GM12878 (cell line): ENCODE measurements at regions not wholly inside any gene's neighbourhood (a gene's known extent, or its start where the extent isn't known, plus 50 kb on each side); places are given as distances from the start of the nearest gene placed in this dataset.

Source experiments
- ATAC-seq: fragments of 200-7000 bp; cut with Tn5 transposase; 3 replicates; pipeline ENCODE4 v1.9.1; 2020; ENCODE audit warnings: mild to moderate bottlenecking, moderate library complexity
- BruUV-seq: library from RNA; stranded (reverse); fragments of 400-500 nt; replicated peaks from 2 replicates; lab custom pipeline; 2021; lab: Mats Ljungman, UMichigan
- CTCF ChIA-PET: fragments of 300-600 bp; sonication (Branson Sonifier 250); formaldehyde crosslinking; extraction: SDS; loops from one replicate; lab custom pipeline; 2021; ENCODE audit warnings: inconsistent platforms; lab: Yijun Ruan, JAX
- POLR2A ChIA-PET: fragments of 350-600 bp; formaldehyde crosslinking; extraction: SDS; loops from one replicate; lab custom pipeline; 2021; ENCODE audit warnings: inconsistent platforms; lab: Charles Lee
- RAD21 ChIA-PET: fragments of 300-600 bp; sonication (Branson Sonifier 250); formaldehyde crosslinking; loops from one replicate; lab custom pipeline; 2023; ENCODE audit warnings: antibody characterized with exemption; ENCODE audit not compliant: unreplicated experiment; lab: Charles Lee
- SMC1A ChIA-PET: fragments of 300-600 bp; sonication (Branson Sonifier 250); formaldehyde crosslinking; loops from one replicate; lab custom pipeline; 2023; ENCODE audit not compliant: unreplicated experiment, uncharacterized antibody; lab: Charles Lee
- DNase-seq: peaks from one replicate; pipeline ENCODE4 v3.0.0-alpha.2; 2011; ENCODE audit warnings: low read depth, low spot score
- FAIRE-seq: peaks from 3 replicates; lab custom pipeline; 2011; peaks lifted over from hg19 to GRCh38; lab: Jason Lieb, UNC
- H2AFZ ChIP-seq: 2 replicates; pipeline ENCODE4 v1.6.0; 2011; ENCODE audit warnings: low read depth, low read length, control low read depth; ENCODE audit not compliant: control insufficient read depth
- H3K27ac ChIP-seq: 2 replicates; pipeline ENCODE4 v1.5.1; 2011; ENCODE audit warnings: control low read depth; ENCODE audit not compliant: control insufficient read depth, insufficient read depth
- H3K27me3 ChIP-seq, 2 experiments: replicated peaks in 1 of 2; 2 replicates each; pipeline versions ENCODE4 v1.6.0 to v1.6.1; 2011; ENCODE audit warnings: low read length in 1 of 2; ENCODE audit not compliant: control insufficient read depth in 2 of 2, insufficient read depth in 2 of 2
- H3K36me3 ChIP-seq, 2 experiments: 2 replicates each; pipeline ENCODE4 v1.5.1; 2011; ENCODE audit warnings: low read length in 1 of 2; ENCODE audit not compliant: control insufficient read depth in 2 of 2, insufficient read depth in 2 of 2
- H3K4me1 ChIP-seq: 2 replicates; pipeline ENCODE4 v1.6.1; 2011; ENCODE audit warnings: mild to moderate bottlenecking, low read length, moderate library complexity, mixed read lengths; ENCODE audit not compliant: control insufficient read depth, insufficient read depth
- H3K4me2 ChIP-seq: 2 replicates; pipeline ENCODE4 v1.6.0; 2011; ENCODE audit warnings: control low read depth; ENCODE audit not compliant: control insufficient read depth, insufficient read depth
- H3K4me3 ChIP-seq: fragments of 200-600 bp; sonication (generic); 2 replicates; pipeline ENCODE4 v1.5.1; 2016
- H3K79me2 ChIP-seq: 2 replicates; pipeline ENCODE4 v1.6.0; 2011; ENCODE audit warnings: low read length; ENCODE audit not compliant: control insufficient read depth, insufficient read depth
- H3K9ac ChIP-seq: 2 replicates; pipeline ENCODE4 v1.8.0; 2011; ENCODE audit warnings: low read length, control low read depth, mixed read lengths; ENCODE audit not compliant: control insufficient read depth, insufficient read depth
- H3K9me3 ChIP-seq: replicated peaks from 3 replicates; pipeline ENCODE4 v1.5.1; 2011; ENCODE audit warnings: mild to moderate bottlenecking, low read length; ENCODE audit not compliant: control insufficient read depth, insufficient read depth
- H4K20me1 ChIP-seq: 2 replicates; pipeline ENCODE4 v1.6.0; 2011; ENCODE audit not compliant: control insufficient read depth, insufficient read depth
- FOXM1 ChIP-seq: IDR thresholded peaks from 2 replicates; pipeline ENCODE4 v1.6.1; 2012; ENCODE audit warnings: low read depth, mild to moderate bottlenecking, inconsistent platforms, low read length, moderate library complexity
- GABPA ChIP-seq: IDR thresholded peaks from 2 replicates; pipeline ENCODE4 v1.6.1; 2014; ENCODE audit warnings: antibody characterized with exemption, low read depth, mild to moderate bottlenecking, inconsistent platforms
- TCF3 ChIP-seq: IDR thresholded peaks from 2 replicates; pipeline ENCODE4 v1.6.1; 2012; ENCODE audit warnings: low read depth, mild to moderate bottlenecking, low read length, borderline replicate concordance; ENCODE audit not compliant: insufficient read depth
- WGBS: methylation state at CpG from one replicate; pipeline ENCODE4 v1.1.6; 2016; ENCODE audit warnings: low lambda C conversion rate; ENCODE audit not compliant: insufficient replicate concordance, insufficient coverage; ENCODE audit errors: missing lambda C conversion rate; 5-methylcytosine and 5-hydroxymethylcytosine counted together
- in situ Hi-C: fragments of 300-500 bp; cut with MboI; formaldehyde crosslinking; loops from 9 replicates; pipeline ENCODE4 v1.14.3; 2018; ENCODE audit warnings: mixed read lengths
- intact Hi-C: fragments of 100-400 bp; cut with micrococcal nuclease; formaldehyde crosslinking; loops from one replicate; pipeline ENCODE4 v1.14.2; 2022; ENCODE audit not compliant: unreplicated experiment

DNA sequence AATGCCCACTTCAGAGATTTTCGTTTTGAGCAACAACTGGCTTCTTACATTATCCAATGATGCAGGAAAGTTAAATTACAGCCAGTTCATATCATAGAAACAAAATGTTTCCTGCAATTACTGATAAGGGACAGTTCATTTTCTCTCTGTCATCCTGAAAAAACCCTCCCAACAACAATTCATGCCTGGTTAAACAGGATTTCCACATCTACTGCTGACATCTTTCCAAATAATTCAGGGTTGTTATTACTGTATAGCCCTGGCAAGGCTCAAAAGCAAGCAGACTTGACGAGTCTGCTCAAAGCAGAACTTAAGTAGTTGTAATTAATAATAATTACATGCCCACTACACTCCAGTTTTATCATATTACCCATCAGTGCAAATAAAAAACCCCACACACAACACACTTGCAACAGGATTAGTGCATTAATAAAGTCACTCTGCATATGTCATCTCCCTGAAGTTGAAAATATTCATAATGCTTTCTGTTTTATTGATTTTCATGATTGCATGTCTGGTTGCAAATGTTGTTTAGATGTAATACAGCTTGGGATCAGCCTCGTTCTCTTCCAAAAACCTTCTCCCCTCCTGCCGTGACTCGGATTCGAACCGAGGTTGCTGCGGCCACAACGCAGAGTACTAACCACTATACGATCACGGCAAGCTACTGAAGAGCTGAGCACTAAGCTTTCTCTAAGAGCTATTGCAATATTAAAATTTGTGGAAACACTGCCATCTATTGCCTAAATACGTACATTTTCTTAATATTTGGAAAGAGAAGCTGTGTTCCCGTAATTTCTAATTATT lies 119.6 kb upstream of the NFIB start (continued):
- no peak for TF ChIP-seq FOXM1

DNA sequence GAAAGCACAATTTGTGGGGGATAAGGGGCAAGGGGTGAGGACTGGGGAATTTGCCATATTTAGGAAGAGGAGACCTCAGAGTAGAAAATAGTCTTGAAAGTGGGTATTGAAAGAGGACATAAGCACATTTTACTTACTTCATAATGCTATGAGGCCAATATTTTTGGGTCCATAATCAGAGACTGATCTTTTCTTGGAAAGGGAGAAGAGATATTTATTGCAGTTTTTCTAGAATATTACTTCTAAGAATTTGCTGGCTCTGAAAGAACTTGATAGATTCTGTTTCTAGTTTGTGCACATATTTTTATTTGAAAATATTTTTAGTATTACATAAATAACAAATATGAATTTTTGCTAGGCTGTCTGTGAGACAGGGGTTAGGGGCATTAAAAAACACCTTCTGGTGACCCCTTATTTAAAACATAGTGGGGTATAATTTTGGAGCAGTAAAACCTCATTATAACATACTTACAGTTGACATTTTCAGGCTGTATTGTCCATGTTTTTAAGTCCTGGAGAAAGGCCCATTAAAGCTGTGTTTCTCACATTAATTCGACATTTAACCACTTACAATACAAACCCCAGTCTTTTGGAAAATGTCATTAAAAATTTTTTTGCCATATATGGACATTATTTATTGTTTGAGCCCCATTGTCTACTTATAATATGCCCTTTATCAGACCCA lies 118.9 kb upstream of the NFIB start:
- RAD21 ChIA-PET = no interaction called here
- ATAC-seq (no peak), DNase-seq (no peak), FAIRE-seq (no peak)
- TF ChIP-seq GABPA (no peak), TCF3 (no peak)
- intact Hi-C loops (no loop called here), in situ Hi-C loops (no loop called here)
- Histone ChIP-seq H2AFZ (no peak overlapping the region), H3K9me3 (no peaks in the 10 kb centered on the region), H3K27me3 (no peaks in the 10 kb centered on the region), H4K20me1 (no peaks in the 10 kb centered on the region), H3K27ac (no peak overlapping the region), H3K4me1 (no peaks in the 10 kb centered on the region), H3K36me3 (no peaks in the 10 kb centered on the region), H3K79me2 (no peaks in the 10 kb centered on the region), H3K9ac (no peak overlapping the region), H3K4me2 (no peak overlapping the region), H3K4me3 (no peak overlapping the region)
- 0% methylated on average over 1 of the region's 1 CpG for WGBS
- POLR2A ChIA-PET = no interaction called here
- CTCF ChIA-PET = interaction anchor here (2.0 kb wide), 1 partner anchor 20 kb away, joined by 12 read pairs; no protein-coding TSS in a partner anchor
- SMC1A ChIA-PET = no interaction called here
- no TSS peak for BruUV-seq
